A673 (cell line): ENCODE measurements at regions not wholly inside any gene's neighbourhood (a gene's known extent, or its start where the extent isn't known, plus 50 kb on each side); places are given as distances from the start of the nearest gene placed in this dataset.

Experiments used
- EZH2 ChIP-seq: fragments of 200-600 bp; sonication (generic); IDR thresholded peaks from 2 replicates; pipeline ENCODE4 v1.6.1; 2017; ENCODE audit warnings: borderline replicate concordance, low read depth, mild to moderate bottlenecking, mixed read lengths, antibody characterized with exemption, low read length; ENCODE audit not compliant: poor library complexity, severe bottlenecking
- TF ChIP-seq, protein P1 (sequence below): fragments of 300-800, 200-600 bp; sonication (generic); conservative IDR thresholded peaks from 2 replicates; pipeline ENCODE4 v1.5.1; 2017; ENCODE audit warnings: low read depth, mild to moderate bottlenecking, antibody characterized with exemption, low read length, moderate library complexity, mixed read lengths

DNA sequence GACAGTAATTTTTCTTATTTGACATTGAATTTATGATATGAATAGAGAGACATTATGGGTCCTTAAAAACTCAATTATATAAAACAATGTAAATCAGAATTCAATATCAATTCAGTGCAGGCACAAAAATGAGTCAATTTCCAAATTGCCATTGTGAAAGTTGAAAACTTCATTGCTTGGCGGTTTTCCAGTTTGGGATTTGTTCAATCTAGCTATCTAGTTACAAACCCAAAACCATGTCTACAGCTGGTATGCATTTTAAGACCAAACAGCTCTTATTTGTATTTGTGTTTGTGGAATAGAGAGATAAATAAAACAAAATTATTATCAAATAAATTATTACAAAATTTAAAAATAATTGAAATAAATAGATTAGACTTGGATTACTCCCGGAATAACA lies 1206.6 kb upstream of the RAG2 start:
- TF ChIP-seq, protein P1, sequence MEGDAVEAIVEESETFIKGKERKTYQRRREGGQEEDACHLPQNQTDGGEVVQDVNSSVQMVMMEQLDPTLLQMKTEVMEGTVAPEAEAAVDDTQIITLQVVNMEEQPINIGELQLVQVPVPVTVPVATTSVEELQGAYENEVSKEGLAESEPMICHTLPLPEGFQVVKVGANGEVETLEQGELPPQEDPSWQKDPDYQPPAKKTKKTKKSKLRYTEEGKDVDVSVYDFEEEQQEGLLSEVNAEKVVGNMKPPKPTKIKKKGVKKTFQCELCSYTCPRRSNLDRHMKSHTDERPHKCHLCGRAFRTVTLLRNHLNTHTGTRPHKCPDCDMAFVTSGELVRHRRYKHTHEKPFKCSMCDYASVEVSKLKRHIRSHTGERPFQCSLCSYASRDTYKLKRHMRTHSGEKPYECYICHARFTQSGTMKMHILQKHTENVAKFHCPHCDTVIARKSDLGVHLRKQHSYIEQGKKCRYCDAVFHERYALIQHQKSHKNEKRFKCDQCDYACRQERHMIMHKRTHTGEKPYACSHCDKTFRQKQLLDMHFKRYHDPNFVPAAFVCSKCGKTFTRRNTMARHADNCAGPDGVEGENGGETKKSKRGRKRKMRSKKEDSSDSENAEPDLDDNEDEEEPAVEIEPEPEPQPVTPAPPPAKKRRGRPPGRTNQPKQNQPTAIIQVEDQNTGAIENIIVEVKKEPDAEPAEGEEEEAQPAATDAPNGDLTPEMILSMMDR = no peak
- no peak for TF ChIP-seq EZH2
